Neutrophil (primary cell): ENCODE measurements at regions not wholly inside any gene's neighbourhood (a gene's known extent, or its start where the extent isn't known, plus 50 kb on each side); places are given as distances from the start of the nearest gene placed in this dataset.

ENCODE experiments used
- H3K27ac ChIP-seq: fragments of 200-600 bp; sonication (generic); 2 replicates; pipeline ENCODE4 v1.5.1; 2016; ENCODE audit warnings: mild to moderate bottlenecking, moderate library complexity
- H3K27me3 ChIP-seq: fragments of 200-600 bp; sonication (generic); 2 replicates; pipeline ENCODE4 v1.6.0; 2016; ENCODE audit warnings: mild to moderate bottlenecking
- H3K36me3 ChIP-seq: fragments of 200-600 bp; sonication (generic); 2 replicates; pipeline ENCODE4 v1.5.1; 2017
- H3K4me1 ChIP-seq, 2 experiments: fragments of 200-600 bp in 1 of 2; sonication (generic) in 1 of 2; 1 replicate in 1 of 2; 2 replicates in 1 of 2; pipeline versions ENCODE4 v1.5.1 to v1.6.1; 2013 to 2016; ENCODE audit warnings: low read depth in 1 of 2, low read length in 1 of 2, mild to moderate bottlenecking in 1 of 2, moderate library complexity in 1 of 2; ENCODE audit not compliant: control insufficient read depth in 1 of 2, insufficient read depth in 1 of 2
- H3K4me3 ChIP-seq, 2 experiments: fragments of 200-600 bp in 1 of 2; sonication (generic) in 1 of 2; 1 replicate in 1 of 2; 2 replicates in 1 of 2; pipeline ENCODE4 v1.5.1; 2013 to 2016; ENCODE audit warnings: low read depth in 1 of 2, low read length in 1 of 2, mild to moderate bottlenecking in 1 of 2, moderate library complexity in 1 of 2
- H3K9me3 ChIP-seq: fragments of 200-600 bp; sonication (generic); 2 replicates; pipeline ENCODE4 v1.5.1; 2016
- TF ChIP-seq, protein P1 (sequence below): fragments of 200-600 bp; sonication (generic); IDR thresholded peaks from 2 replicates; pipeline ENCODE4 v1.5.1; 2016; ENCODE audit warnings: antibody characterized with exemption

DNA sequence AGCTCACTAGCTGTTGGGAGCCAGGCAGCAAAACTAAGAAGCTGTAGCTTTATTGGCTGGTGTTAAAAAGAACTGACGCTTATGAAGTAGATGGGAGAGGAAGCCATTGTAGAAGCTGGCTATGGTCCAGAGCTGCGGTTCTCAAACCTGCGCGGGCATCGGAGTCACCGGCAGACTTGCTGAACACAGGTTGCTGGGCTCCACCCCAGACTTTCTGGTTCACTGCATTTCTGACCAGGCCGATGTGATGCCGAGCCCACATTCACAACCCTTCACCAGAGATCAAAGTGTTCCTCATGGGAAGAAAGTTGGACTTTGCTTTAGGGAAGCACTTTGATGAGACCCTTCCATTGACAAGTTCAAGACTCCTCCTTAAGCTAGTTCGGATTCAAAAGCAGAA is 231.6 kb downstream of the QKI start:
- H3K4me3 ChIP-seq = no peak overlapping the region
- H3K27me3 ChIP-seq = peaks cover 15% of the 10 kb centered on the region
- H3K9me3 ChIP-seq = no peaks in the 10 kb centered on the region
- no peaks in the 10 kb centered on the region for H3K36me3 ChIP-seq
- no peak overlapping the region for H3K27ac ChIP-seq
- TF ChIP-seq, protein P1, sequence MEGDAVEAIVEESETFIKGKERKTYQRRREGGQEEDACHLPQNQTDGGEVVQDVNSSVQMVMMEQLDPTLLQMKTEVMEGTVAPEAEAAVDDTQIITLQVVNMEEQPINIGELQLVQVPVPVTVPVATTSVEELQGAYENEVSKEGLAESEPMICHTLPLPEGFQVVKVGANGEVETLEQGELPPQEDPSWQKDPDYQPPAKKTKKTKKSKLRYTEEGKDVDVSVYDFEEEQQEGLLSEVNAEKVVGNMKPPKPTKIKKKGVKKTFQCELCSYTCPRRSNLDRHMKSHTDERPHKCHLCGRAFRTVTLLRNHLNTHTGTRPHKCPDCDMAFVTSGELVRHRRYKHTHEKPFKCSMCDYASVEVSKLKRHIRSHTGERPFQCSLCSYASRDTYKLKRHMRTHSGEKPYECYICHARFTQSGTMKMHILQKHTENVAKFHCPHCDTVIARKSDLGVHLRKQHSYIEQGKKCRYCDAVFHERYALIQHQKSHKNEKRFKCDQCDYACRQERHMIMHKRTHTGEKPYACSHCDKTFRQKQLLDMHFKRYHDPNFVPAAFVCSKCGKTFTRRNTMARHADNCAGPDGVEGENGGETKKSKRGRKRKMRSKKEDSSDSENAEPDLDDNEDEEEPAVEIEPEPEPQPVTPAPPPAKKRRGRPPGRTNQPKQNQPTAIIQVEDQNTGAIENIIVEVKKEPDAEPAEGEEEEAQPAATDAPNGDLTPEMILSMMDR = no peak
- no peaks in the 10 kb centered on the region for H3K4me1 ChIP-seq

DNA sequence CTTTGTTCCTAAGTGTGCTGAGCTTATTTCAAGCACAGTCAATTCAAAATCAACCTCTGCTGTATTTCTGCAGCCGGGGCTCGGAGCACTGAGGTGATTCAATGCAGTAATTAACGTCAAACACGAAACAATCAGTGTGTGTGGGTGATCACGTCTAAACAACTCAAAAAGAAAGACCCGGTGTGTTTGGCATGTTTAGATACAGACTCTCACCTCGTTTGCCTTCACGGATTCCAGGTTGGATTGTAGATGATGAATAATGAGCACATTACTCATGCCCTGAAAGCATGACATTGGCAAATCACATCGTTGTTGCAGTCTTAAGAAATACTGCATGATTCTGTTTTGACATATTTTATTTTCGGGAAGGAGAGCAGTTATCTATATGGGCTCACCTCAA is 231.0 kb downstream of the QKI start:
- TF ChIP-seq, protein P1 = no peak
- Histone ChIP-seq H3K27me3 (peaks cover 12% of the 10 kb centered on the region), H3K9me3 (no peaks in the 10 kb centered on the region), H3K27ac (no peak overlapping the region), H3K36me3 (no peaks in the 10 kb centered on the region), H3K4me1 (no peaks in the 10 kb centered on the region), H3K4me3 (no peak overlapping the region)

DNA sequence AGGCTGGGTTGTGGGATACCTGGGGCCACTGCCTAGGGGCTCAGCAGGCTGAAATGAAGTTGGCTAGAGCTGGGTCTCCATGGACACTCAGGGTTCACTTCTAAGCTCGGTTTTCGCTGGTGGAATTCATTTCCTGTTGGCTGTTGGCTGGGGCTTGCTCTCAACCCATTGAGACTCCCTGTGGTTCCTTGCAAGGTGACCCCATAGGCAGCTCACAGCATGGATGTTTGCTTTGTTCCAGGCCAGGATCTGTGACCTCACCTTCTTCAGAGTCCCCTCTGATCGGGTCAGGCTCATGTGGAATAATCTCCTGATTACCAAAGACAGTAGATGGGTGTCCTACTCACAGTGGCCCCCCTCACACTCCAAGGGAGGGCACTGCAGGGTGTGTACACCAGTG is 229.3 kb downstream of the QKI start:
- Histone ChIP-seq H3K4me1 (no peaks in the 10 kb centered on the region), H3K4me3 (no peak overlapping the region), H3K27me3 (peaks cover 9% of the 10 kb centered on the region), H3K9me3 (no peaks in the 10 kb centered on the region), H3K36me3 (no peaks in the 10 kb centered on the region), H3K27ac (no peak overlapping the region)
- TF ChIP-seq, protein P1 = no peak

DNA sequence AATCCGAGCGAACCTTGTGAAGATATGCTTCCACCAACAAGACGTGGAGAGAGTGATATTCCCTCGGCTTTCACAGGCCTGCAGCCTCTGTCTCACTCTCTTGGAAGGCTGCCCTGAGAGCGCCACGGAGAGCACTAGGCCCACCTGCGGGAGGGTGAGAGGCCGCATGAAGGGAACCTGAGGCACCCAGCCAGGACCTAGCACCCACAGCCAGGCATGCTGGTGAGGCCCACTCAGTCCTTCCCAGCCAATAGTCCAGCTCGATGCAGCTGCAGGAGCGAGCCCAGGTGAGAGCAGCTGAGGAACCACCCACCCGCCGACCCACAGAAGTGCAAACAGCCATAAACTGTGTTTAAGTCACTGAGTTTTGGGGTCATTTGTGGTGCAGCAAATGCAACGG is 227.2 kb downstream of the QKI start:
- TF ChIP-seq, protein P1 = no peak
- no peaks in the 10 kb centered on the region for H3K4me1 ChIP-seq
- no peaks in the 10 kb centered on the region for H3K36me3 ChIP-seq
- H3K4me3 ChIP-seq = no peak overlapping the region
- H3K27me3 ChIP-seq = peaks cover 9% of the 10 kb centered on the region
- H3K27ac ChIP-seq = no peak overlapping the region
- no peaks in the 10 kb centered on the region for H3K9me3 ChIP-seq

DNA sequence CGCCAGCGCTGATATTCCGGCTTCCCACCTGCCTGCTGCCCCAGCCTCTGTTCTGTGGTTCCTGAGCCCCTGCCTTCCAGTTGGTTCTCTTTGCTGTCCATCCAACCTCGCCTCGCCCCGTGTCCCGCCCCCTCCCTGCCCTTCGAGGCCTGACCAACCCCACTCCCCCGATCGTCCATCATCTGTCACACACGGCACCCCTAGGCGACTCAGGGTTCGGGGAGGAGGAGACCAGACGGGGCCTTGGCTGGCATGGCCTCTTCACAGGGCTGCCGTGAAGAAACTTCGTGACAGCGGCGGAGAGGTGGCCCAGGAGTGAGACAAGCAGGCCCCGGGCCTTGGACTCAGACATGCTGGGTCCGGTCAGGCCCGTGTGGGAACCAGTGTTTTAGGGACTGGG is 226.1 kb downstream of the QKI start:
- no peak overlapping the region for H3K27ac ChIP-seq
- no peak overlapping the region for H3K4me3 ChIP-seq
- TF ChIP-seq, protein P1 = no peak
- H3K36me3 ChIP-seq = no peaks in the 10 kb centered on the region
- no peaks in the 10 kb centered on the region for H3K9me3 ChIP-seq
- no peaks in the 10 kb centered on the region for H3K27me3 ChIP-seq
- no peaks in the 10 kb centered on the region for H3K4me1 ChIP-seq

DNA sequence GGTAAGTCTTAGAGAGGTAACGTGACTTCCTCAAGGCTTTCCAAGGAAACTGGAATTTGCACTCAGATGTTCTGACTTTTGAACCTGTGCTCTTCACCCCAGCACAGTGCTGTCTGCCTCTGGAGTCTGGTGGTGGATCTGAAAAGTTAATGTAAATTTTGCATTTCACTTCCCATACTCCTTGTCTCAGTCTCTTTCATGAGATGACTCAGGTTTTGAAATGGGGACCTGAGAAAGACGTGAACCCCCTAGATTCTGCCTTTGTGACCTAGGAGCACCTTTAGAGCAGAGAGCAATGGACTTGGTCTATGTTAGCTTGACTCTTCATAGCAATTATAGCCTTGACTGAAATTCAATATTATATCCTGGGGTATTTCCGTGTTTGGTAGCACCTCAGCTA is 223.0 kb downstream of the QKI start:
- TF ChIP-seq, protein P1 = no peak
- no peaks in the 10 kb centered on the region for H3K9me3 ChIP-seq

More for the DNA sequence above, 223.0 kb downstream of the QKI start:
- no peak overlapping the region for H3K4me3 ChIP-seq
- H3K27me3 ChIP-seq = peaks cover under 1% of the 10 kb centered on the region
- no peaks in the 10 kb centered on the region for H3K36me3 ChIP-seq
- H3K4me1 ChIP-seq = no peaks in the 10 kb centered on the region
- H3K27ac ChIP-seq = no peak overlapping the region
